HK-2 (cell line): ENCODE measurements at regions not wholly inside any gene's neighbourhood (a gene's known extent, or its start where the extent isn't known, plus 50 kb on each side); places are given as distances from the start of the nearest gene placed in this dataset.

Experiments
- DNase-seq: peaks from one replicate; pipeline ENCODE4 v3.0.0-alpha.2; 2018; ENCODE audit not compliant: unreplicated experiment

DNA sequence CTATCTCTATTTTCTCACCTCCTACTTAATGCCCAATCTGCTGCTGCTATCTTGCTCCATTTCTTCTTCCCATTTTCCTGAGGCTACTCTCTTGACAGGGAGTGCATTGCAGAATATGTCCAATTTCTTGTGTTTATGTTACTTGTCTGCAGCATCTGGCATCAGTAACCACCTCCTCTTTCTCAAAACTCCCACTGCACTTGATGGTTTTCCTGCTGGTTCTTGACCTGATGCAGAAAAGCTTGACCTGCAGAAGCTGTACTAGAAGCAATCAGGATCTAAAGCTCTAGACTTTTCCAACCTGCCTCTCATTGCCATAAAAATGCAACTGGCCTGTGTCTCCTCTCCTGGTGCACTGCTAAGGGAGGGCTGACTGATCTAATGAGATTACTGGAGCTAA, 287.8 kb downstream of the ZEB1 start:
- no peak for DNase-seq

DNA sequence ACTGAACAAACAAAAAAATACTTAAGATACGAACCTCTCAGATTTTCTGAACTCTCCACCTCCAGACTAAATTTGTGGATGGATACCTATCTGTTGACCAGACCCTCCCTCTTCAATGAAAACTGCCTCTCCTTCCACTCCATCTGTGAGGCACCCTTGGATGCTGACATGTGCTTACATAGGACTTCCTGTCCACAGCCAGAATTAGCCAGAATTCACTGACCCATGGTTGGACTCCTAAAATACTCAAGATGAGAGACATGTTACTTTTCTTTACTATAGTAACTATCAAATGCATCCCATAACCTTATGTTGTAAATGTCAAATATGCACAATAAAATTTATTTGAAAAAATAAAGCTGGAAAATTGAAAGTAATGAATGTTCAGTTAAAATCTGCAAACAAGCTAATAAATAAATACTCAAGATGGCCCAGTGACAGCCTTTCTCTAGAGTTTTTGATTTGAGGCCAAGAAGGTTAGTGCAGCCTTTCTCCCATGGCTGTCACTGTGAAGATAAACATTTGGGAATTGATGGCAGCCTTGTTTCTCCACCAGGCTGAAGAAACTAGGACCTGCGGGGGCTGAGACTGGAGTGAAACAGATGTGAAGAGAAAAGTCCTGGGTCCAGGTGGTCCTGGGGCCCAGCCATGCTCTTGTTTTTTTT, 287.0 kb downstream of the ZEB1 start:
- no peak for DNase-seq

DNA sequence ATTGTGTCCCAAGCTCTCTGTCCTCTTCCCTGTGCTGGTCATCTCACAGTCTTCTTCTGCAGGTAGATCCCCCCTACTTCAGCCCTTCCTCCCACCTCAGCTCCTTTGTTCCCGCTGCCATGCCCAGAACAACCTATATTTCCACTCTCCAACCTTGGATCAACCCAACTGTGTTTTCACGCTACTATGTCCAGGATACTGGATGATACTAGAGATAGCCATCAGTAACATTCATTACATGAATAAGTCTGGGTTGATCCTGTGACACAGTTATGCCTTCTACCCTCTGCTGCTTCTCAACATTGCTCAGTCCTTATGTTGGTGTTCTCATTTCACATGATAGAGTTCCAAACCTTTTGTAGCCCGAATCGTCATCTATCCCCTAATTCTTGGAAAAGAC, 286.4 kb downstream of the ZEB1 start:
- DNase-seq, result no peak

DNA sequence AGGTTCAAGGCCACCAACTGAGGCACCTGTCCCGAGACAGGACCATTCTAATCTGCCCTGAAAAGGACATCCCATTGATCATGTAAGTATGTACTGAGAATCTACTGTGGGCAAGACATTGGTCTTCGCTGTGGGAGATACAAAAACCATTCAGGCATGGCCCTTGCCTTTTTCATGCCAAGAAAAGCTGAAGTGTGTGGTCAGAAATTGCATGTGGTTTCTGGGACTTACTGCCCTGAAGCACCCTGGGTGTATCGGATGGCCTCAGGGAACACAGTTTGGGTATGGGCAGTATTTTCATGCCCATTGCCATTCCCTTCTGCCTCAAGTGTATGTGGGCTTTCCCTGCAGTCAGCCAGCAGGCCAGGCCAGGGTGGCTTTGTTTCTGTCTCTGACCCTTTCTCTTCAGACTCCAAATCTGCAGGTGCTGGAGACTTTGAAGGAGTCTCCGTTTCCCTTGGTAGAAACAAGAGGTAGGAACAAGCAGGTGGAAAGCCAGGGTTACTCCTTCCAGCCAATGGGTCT, 285.7 kb downstream of the ZEB1 start:
- DNase-seq, result peak; percentile 2

DNA sequence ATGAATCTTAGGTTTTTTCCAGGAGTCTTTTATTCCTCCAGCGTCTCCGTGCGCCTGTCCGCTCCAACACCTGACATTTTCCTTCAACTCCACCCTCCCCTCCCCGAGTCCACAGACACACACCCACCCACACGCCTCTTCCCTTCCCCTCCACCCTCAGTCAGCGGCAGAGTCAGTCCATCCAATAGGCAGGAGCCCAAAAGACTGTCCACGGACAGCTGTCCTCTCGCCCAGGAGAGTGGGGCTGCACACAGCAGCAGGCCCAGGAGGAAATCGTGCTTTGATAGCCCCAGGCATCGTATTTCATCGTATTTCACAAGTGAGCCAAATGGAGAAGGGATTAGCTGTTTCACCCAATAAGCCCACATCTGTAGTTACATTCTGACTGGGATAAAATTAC, 285.1 kb downstream of the ZEB1 start:
- DNase-seq, result no peak

DNA sequence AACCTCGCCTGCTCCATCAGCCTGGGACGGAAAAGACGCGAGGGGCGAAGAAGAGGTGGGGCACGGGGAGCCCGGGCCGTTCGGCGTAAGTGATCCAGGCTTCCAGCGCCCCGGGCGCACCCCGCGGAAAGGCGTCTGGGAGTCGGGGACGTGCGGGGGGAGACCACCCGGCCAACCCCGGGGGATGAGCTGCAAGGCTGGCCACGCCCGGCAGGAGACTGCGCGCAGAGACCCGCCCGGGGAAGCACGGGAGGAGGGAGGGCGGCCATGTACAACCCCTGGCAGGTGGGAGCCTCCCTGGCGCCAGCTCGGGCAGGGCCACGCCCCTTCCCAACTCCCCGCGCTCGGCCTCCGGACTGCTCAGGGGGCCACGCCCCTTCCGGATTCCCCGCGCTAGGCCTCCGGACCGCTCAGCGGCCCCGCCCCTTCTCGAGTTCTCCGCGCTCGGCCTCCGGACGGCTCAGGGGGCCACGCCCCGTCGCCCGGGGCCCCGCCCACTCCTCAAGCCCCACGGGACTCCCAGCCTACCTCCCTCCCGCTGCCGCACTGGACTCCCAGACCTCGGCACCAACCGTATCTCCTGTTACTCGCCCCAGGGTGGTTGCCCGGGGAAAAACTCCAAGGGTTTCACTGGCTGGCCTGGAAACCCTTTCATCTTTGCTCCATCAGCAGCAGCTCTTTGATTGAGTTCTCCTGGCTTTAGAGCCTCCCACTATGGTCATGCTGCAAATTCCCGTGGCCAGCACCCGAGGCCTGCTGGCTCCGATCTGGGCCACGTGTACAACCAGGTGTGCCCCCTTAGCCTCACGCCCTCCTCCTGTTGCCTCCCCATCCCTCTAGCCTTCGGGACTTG, 284.4 kb downstream of the ZEB1 start:
- peak; percentile 92 for DNase-seq

DNA sequence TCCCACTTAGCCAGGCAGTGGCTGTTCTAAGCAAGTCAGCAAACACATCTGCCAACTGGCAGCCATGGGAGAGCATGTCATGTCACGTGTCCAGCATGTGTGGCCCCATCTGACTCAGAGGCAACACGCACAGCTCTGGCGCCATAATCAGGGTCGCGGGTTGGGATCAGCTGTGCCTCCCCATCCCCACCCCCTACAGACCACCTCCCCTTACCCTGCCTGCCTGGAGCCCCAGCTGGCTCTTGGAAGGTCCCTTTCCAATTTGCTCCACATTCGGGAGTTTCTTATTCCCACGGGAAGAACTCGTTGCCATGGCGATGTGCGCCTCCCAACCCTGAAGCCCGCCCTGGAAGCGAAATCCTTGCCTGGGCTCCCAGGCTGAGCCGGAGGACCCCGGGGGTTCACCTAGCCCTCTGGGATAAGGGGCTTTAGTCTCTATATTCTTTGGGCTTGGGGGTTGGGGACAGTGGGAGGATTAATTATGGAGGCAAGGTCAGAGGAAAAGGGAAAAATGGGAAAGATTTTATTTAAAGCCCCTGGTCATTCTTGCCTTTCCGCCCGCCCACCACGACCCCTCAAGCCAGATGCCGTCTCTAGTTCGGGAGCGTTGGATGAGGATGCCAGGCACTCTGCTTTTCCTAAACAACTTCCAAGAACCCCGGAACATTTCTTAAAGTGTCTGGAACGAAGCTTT, 283.7 kb downstream of the ZEB1 start:
- DNase-seq, result peak; percentile 34

DNA sequence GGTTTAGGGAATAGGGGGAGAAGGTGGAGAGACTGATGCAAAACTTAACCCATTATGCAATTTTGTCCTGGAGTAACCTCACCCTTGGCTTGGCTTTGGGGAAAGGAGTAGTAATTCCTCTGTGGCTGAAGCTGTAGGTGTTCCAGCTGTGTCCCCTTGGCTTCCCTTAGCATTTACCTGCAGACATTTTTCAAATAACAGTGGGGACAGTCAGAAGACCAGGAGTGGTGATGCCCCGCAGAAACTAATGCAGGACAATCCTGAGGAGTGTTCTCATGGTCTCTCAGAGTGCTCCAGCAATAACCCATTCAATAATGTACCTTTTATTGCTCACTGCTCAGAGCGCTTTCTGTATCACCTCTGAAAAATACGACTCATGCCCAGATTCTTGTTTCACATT, 282.1 kb downstream of the ZEB1 start:
- DNase-seq, result no peak

DNA sequence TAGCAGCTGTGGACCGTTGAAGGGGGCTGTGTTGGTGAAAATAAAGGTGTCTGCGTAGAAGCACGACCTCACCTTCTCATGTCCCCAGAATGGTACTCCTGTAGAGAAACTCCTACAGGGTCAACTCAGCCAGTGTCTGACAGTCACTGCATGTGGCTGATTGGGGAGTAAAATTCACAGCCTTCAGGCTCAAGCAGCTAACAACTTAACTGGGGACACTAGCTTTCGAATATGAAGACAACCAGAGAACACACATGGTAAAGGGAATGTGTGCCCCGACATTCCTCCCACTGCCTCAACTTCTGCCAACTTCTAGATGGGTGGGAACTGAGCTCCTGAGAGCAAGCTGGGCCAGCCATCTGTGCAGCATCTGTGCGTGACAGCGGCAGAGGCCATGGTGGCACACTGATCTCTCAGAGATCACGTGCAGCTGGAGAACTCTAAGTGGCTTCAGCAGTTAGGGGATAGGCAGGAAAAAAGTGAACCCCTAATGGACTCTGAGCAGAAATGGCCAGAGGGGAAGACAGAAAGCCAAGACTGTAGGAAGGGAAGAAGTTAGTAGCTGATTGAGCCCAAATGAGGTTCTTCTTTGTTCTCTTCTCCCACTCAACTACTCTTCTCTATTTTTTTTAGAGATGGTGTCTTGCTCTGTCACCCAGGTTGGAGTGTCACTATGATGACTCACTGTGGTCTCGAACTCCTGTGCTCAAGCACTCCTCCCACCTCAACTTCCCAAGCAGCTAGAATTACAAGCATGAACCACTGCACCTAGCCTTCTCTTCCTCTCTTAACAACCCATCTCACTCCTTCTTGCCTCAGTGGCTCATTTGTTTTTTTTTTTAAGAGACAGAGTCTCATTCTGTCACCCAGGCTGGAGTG, 280.8 kb downstream of the ZEB1 start:
- no peak for DNase-seq

DNA sequence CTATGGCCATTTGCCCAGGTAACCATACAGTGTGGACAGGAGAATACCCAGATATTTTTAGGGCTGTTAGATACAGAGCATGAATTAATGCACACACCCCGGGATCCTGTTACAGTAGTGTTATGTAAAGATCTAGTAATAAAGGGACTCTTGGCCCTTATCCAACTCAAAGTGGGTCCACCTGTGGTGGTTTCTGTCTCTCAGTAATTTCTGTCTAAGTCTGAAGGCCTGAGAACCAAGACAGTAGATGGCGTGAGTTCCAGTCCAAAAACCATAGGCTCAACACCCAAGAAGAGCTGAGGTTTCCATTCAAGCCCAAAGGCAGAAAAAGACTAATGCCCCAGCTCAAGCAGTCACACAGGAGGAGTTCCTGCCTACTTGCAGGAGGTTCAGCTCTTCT, 277.7 kb downstream of the ZEB1 start:
- DNase-seq, result no peak

DNA sequence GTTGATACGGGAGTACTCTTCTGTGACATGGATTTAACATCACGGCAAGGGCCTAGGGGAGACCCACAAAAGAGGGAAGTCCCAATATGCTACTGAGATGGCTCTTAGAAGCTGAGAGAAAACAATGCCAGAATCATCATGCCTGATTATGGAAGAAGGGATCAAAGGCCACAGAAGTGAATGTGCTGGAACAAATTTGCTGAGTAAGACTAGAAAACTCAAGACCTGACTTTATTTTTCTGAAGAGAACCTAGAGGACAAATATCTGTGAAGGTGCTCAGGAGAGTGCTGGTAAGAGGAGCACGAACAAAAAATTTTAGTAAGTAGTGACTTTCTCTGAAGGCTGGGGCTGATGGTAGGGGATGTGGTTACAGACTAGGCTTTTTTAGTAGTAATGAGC, 277.0 kb downstream of the ZEB1 start:
- DNase-seq, result no peak

DNA sequence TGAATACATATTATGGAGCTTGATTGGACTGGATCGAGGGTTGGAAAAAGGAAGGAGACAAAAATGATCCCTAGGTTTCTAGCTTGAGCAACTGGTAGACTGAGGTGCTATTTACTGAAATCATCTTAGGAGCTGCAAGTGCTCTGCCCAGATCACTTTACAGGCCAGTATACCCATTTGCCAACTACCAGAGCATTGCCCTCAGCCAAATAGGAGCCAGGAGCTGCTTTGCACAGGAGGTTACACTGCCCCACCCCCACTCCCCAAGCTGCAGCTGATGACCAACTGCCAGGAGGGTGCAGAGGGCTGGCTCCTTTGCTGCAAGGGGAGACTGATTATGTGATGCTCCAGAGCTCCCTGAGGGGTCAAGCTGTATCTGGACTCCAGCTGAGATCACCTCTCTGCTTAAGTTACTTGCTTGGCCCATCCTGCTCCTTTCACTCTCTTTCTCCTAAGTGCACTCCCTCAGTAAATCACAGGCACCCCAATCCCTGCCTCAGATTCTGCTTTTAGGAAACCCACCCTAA, 275.4 kb downstream of the ZEB1 start:
- no peak for DNase-seq

DNA sequence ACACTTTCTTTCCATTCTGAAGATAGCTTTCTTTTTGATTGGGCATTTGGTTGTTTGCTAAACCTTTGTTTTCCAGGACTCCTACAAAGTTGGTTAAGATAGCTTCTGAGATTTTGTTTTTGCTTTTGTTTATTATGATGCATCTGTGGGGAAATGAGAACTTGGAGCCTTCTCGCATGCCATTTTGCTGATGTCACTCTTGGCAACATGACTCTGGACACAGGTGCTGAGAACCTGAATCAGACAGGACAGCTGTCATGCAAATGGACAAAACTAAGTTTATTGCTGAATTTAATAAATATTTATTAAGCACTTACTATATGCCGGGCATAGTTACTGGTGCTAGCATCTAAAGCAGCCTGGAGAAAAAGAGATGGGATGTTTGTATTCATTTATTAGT, 274.1 kb downstream of the ZEB1 start:
- DNase-seq, result no peak

DNA sequence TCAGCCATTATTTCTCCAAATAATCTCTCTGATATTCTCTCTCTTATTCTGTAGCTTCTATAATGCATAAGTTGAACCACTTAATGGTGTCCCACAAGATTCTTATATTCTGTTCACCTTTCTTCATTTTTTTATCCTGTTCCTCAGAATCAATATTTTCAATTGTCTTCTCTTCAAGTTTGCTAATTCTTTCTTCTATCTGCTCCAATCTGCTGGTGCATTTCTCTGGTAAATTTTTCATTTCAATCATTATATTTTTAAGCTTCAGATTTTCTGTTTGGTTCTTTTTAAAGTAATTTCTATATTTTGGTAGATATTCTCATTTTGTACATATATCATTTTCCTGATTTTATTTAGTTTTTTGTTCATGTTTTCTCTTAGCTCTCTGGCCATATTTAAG, 272.6 kb downstream of the ZEB1 start:
- no peak for DNase-seq

DNA sequence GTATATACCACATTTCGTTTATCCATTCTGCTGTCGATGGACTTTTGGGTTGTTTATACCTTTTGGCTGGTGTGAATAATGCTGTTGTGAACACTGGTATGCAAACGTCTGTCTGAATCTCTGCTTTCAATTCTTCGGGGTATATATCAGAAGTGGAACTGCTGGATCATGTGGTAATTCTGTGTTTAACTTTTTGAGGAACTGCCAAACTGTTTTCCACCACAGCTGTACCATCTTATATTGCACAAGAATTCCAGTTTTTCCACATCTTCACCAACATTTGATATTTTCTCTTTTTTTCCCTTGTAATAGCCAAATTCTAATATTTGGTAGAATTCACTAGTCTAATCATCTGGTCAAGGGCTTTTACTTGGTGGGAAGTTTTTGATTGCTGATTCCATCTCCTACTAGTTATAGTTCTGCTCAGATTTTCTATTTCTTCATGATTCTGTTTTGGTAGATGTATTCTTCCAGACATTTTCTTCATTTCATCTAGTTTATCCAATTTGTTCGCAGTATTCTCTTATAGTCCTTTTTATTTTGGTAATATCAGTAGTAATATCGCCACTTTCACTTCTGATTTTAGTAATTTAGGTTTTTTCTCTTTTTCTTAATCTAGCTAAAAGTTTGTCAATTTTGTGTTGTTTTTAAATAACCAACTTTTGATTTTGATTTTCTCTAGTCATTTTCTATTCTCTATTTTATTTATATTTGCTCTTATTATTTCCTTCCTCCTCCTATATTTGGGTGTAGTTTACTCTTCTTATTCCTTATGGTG, 271.2 kb downstream of the ZEB1 start:
- no peak for DNase-seq

DNA sequence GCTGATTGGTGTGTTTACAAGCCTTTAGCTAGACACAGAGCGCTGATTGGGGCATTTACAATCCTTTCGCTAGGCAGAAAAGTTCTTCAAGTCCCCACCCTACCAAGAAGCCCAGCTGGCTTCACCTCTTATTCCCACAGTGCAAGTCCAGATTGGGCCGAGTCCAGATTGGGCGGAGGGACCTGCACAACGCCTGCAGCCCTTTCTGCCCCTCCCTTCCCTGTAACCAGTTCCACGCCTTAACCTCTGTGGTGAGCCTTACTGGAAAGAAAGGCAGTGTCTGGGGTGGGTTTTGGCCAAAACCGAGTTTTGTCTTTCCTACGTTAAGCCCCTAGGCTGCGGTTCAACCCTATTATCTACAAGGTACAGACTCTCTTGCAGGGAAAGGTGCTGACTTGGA, 268.7 kb downstream of the ZEB1 start:
- no peak for DNase-seq

DNA sequence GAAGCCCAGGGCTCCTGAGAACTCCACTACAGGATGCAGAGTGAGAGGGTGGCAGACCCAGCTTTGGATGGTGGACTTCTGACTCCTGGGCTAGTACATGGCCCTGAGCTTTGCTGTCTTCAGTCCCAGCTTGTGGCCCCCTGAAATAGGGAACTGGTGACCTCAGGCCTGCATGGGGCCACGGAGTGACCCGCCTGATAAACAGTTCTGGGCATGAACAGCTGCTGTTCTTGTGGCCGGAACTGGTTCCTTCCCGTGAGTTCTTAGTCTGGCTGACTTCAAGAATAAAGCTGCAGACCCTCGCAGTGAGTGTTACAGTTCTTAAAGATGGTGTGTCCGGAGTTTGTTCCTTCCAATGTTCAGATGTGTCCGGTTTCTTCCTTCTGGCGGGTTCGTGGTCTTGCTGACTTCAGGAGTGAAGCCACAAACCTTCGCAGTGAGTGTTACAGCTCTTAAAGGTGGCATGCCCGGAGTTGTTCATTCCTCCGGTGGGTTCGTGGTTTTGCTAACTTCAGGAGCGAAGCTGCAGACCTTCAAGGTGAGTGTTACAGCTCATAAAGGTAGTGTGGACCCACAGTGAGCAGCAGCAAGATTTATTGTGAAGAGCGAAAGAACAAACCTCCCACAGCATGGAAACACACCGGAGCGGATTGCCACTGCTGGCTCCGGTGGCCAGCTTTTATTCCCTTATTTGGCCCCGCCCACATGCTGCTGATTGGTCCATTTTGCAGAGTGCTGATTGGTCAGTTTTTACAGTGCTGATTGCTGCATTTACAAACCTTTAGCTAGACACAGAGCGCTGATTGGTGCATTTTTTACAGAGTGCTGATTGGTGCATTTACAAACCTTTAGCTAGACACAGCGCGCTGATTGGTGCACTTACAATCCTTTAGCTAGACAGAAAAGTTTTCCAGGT, 268.0 kb downstream of the ZEB1 start:
- DNase-seq, result no peak

DNA sequence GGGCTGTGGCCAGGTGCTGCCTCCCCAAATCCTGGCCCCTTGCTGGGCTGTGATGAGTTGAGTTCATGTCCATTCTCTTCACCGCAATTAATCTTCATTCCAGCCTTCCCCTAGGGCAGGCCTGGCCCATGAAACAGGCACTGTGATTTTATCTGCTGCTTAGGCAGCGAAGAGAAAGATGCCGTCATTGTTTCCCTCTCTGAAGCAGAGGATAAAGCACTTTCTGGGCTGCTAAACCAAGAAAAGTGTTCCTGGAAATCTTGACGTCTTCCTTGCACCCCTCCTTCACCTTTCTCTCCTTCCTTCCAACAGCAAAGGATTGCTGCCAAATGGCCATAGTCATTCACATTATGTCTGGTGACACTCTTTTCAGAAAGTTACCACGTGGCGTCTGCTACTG, 265.9 kb downstream of the ZEB1 start:
- DNase-seq, result no peak

DNA sequence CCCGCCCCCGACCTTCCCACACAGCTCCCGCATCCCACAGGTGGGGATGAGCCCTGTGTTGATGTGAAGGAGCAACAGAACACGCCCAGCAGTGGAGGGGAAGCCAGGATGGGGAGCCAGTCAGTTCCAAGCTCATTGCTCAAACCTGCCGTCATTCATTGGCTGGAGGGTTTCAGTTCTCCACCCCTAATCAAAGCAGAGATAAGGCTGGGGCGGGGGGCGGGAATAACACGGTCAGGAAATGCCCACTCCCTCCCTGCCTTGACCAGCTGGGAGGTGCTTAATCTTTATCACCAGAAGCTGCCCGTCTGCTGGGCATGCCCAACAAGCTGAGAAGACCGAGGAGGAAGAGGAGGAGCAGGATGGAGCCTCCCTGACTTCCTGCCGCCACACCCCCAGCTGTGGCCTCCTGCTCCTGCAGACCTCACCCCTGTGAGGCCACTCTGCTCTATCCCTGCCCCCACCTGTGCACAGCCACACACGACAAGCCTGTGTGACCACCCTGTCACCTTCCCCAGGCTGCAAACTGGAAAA, 265.1 kb downstream of the ZEB1 start:
- no peak for DNase-seq
